ENCODE measurements at regions not wholly inside any gene's neighbourhood (a gene's known extent, or its start where the extent isn't known, plus 50 kb on each side); places are given as distances from the start of the nearest gene placed in this dataset.

DNA sequence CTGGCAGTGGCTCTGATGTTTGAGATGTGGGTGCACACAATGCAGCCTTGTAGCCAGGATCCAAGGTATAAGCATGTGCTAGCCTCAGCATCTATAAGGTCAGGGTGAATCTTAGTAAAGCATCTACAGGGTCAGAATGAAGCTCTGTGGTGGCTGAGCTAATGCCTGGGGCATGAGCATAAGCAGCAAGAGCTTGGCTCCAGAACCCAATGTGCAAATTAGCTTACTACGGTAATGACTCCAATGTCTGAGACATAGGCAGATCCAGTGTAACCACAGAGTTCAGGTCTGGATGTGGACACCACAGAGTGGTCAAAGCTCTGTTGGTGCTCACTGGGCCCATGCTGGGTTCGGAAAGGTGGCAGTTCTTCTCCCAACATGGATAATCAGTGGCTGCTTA is 304.5 kb upstream of the NECTIN3 start:
- DNase-seq (ENCODE audit: low read depth in 2 of 3, low spot score in 2 of 3): no peak

DNA sequence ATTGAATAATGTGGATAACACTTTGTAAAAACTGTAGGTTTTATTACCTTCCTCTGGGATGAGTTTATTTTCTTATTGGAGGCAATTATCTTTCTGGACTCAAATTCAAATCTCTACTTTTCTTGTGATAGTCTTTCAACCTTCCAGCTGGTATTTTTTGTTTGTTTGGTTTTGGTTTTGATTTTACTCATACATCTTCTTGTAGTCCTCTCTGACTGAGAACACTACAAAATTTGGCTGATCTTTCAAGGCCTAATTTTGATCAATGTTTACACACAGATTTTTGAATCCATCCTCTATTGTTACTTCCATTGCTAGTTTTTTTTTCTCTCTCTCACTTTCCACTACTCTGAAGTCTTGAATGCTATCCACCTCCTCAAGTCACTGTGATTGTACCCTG is 303.8 kb upstream of the NECTIN3 start:
- DNase-seq (ENCODE audit: low read depth in 2 of 3, low spot score in 2 of 3): no peak

DNA sequence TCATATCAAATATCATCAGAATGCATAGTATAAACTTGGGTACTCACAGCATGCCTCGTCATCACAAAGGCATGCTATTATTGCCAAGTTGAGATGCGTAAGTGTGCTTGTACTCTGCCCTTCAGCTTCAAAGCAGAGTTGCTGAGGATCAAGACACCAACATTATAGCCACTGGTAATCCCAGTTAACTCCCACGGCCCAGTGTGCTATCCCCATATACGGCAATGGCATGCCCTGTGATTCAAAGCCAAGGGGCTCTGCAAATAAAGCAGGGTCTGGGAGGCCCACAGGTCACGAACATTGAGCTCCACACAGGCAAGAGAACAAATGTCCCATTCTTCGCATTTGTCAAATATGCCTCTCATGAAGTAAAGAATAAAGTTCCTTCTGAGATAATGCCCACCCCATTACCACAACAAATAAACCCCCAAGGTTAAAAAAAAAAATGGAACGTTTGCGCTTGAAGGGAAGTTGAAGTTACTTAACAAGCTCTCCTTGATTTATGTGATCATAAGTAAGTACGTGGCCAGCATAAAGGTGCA is 298.1 kb upstream of the NECTIN3 start:
- DNase-seq (ENCODE audit: low read depth in 2 of 3, low spot score in 2 of 3): no peak

DNA sequence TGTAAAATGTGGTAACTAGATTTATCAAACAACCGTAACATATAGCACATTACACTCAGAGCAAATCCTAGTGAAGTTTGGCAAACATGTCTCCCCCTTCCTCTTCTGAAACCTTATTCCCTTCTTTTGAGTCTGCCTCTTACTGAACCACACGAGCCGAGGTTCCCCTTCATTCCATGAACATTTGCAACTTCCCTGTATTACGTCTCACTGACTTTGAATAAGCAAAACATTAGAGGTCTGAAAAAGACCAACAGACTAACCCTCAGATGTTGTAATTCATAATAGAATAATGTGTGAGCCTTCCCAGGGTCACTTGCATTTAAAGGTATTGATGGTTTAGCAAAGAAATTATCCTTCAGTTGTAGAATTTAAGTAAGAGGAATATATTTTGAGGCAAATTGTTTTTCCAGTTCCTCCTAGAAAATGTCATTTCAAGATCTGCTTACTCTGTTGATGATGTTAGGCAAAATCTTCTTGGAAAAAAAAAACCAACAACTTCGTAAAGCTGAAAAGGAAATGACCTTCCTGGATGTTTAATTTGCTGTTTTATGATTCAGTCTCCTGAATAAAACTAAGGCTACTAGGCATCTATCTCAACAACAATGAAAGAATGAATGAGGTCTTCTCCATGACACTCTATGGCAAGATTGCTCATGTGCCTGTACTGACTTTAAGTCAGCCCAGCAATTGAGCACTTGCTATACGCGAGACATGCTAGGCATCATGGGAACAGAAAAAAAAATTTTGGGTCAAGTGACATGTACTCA is 296.9 kb upstream of the NECTIN3 start:
- no peak for DNase-seq (ENCODE audit: low read depth in 2 of 3, low spot score in 2 of 3)

DNA sequence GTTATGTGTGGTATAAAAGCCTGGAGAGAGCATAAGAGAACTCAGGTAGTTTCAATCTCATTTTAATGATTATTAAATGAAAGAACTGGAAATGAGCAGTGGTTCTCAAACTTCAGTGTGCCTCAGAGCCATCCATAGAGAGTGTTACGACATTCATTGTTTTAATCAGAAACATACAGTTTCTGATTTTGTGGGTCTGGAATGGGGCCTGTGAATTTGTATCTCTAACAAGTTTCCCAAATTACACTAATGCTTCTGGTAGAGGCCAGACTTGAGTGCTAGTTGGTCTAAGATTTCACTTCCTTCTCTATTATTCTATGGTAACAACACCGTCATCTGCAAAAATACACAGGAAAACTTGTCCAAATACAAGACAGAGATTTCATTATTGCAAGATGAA is 292.0 kb upstream of the NECTIN3 start:
- DNase-seq (ENCODE audit: low read depth in 2 of 3, low spot score in 2 of 3): no peak

DNA sequence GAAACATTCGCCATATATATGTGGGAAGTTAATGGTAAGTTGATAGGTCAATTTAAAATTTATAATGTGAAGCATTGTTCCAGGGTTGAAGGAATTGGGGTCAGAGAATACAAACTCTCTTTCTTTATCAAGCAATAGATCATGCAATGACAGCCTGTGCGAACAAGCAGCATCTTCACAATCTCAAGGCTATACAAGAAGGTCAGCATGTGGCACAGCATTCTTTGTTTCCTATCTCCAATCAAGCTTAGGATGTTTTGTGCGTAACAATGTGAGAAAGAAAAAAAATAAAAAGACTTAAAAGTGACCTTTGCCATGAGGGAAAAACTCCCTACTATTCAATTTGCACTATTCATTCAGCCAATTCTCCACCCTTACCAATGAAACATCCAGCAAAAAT is 288.1 kb upstream of the NECTIN3 start:
- no peak for DNase-seq (ENCODE audit: low read depth in 2 of 3, low spot score in 2 of 3)

DNA sequence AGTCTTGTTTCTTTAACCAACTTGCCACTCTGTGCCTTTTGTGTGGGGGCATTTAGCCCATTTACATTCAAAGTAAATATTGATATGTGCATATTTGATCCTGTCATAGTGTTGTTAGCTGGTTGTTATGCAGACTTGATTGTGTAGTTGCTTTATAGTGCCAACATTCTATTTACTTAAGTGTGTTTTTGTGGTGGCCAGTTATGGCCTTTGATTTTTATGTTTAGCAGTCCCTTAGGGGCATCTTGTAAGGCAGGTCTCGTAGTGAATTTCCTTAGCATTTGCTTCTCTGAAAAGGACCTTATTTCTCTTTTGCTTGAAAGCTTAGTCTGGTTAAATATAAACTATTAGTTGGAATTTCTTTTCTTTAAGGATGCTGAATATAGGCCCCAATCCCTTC is 282.8 kb upstream of the NECTIN3 start:
- no peak for DNase-seq (ENCODE audit: low read depth in 2 of 3, low spot score in 2 of 3)

DNA sequence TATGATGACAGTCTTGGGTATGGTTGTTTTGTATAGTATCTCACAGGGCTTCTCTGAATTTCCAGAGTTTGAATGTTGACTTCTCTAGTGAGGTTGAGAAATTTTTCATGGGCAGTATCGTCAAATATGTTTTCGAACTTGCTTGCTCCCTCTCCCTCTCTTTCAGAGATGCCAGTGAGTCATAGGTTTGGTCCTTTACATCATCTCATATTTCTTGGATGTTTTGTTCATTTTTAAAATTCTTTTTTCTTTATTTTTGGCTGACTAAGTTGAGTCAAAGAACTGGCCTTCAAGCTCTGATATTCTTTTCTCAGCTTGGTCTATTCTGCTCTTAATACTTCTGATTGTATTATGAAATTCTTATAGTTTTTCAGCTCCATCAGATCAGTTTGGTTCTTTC is 282.3 kb upstream of the NECTIN3 start:
- no peak for DNase-seq (ENCODE audit: low read depth in 2 of 3, low spot score in 2 of 3)

DNA sequence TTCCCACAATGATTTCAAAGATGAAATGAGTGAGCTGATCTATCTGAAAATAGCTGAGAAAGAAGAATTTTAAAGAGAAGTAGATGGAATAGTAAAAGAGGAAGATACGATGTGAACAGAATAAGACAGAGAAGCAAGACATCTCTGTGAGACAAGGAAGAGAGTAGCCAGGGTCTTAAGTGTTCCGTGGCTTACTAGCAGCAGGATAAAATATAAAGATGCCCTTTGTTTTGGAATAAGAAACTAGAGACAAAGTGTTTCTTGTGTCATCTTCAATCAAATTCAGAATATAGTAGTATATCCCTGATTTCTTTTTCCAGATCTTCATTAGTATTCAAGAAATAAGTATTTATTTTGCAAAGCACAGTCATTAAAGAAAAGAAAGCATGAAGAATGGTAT is 281.0 kb upstream of the NECTIN3 start:
- DNase-seq (ENCODE audit: low read depth in 2 of 3, low spot score in 2 of 3): no peak

DNA sequence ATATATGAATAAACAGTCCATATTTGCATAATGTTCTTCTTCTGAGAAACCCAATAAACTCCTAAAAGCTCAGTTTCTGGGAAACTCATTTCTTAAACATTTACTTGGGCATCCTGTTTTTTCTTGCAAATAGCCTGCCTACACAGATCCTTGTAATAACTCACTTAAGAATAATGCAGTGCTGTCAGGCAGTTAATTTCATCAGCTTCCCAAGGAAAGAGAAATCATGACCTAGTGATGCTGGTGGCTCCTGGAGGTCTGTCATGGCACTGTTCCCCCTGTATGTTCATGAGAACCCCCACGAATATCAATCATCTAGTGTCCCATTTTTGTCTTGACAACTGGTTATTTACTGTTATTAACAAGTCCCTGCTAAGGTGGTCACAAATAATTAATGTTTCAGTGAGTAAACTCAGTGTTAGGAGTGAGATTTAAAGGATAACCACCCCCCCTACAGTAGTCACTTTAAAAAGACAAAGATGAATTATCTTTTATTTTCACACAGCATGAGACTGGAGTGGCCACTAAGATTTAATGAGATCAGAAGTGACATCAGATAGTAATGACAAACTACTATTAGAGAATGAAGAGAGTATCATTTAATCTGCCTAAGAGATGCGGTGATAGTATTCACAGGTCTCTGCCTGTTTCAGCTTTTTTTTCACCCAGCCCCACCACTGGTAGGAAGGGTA is 279.5 kb upstream of the NECTIN3 start:
- DNase-seq (ENCODE audit: low read depth in 2 of 3, low spot score in 2 of 3): no peak

DNA sequence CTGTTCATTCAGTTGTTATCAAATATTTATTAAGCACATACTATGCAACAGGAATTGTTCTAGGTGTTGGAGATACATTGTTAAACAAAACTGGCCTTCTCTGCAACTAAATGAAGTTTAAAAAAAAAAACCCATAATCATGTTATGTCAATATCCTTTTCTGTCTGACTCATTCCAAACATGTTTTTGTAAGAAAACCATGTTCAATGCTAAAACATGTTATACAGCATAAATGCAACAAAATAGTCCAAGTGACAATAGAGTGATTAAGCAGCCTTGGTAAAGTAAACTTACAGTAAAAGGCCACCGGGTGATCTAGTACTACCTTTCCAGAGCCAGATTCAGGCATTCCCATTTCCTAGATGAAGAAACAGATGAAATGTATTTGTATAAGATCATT is 278.0 kb upstream of the NECTIN3 start:
- DNase-seq (ENCODE audit: low read depth in 2 of 3, low spot score in 2 of 3): no peak

DNA sequence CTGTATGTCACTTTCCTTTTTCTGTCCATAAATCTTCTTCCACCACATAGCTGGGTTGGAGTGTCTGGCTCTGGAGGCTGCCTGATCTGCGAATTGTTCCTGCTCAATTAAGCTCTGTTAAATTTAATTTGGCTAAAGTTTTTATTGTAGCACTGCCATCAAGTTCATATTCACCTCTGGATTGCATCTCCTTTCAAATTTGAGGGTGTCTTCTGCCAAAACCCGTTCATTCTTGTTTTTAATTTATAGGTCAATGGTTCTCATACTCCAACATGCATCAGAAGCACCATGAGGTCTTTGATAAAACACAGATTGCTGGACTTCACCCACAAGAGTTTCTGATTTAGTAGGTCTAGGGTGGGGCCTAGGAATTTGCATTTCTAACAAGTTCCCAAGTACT is 276.5 kb upstream of the NECTIN3 start:
- no peak for DNase-seq (ENCODE audit: low read depth in 2 of 3, low spot score in 2 of 3)

DNA sequence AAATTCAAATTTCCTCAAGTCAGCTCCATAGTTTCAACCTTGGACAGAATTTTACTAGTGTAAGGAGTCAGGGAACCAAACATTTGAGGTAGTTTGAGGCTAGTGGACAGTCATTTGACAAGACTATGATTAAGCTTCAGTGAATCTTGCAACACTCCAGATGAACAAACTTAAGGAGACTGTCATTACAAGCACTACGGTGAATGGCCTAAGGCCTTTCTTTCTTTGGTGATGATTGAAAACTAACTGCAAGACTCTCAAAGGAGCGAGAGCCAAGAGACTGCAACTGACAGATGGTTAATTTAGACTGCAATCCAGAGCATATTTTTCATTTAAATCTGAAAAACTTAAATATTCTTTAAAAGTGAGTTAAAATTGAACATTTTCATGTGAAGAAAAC is 272.3 kb upstream of the NECTIN3 start:
- DNase-seq (ENCODE audit: low read depth in 2 of 3, low spot score in 2 of 3): no peak

DNA sequence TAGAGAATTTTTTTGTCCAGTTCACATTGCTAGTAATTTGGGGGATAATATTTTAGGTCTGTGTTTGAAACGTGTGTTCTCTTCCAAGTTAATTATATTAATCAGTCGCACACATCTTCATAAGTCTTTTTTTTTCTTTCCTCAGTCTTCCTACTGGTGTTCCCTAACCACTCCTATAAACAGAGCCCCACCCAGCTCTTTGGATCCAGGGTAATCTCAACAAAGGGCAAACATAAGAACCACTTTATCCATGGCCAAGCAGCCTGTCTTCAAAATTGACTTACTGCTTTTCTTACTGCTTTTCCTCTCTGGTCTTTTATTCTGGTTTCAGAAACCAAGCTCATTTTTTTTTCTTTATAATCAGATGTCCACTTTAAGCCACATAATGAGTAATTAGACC is 266.8 kb upstream of the NECTIN3 start:
- no peak for DNase-seq (ENCODE audit: low read depth in 2 of 3, low spot score in 2 of 3)

DNA sequence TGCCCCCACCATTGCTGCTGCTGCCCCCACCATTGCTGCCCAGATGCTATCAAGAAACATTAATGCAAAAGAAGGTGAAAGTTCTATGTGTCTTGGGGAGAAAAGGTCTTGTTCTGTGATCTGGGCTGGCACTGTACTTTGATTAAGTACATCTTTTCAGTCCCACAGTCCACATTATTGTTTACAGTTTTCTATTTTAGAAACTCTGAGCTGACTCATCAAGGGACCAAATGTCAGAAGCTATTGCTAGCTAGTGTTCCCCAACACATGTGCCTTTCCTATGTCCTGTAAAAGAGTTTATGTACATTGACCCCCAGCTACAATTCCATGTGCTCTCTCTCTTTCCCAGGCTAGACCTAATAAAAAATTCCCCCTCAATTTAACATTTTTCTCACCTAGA is 264.7 kb upstream of the NECTIN3 start:
- DNase-seq (ENCODE audit: low read depth in 2 of 3, low spot score in 2 of 3): no peak

DNA sequence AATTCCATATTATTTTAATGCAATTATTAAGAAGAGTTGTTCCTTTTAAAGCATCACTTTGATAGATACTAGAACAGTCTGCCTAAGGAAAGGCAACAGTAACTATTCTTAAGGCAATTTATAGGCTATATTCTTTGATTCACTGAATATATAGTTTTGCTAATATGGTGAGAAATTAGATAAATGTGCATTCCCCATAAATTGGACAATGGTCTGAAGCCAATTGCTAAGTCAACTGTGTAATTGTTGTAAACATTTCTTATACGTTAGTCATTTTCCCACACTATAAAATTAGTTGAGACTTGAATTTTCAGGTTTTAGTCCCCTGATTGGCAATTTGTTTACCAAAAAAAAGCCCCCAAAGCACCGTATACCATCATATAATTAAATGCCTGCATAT is 263.0 kb upstream of the NECTIN3 start:
- DNase-seq (ENCODE audit: low read depth in 2 of 3, low spot score in 2 of 3): no peak

DNA sequence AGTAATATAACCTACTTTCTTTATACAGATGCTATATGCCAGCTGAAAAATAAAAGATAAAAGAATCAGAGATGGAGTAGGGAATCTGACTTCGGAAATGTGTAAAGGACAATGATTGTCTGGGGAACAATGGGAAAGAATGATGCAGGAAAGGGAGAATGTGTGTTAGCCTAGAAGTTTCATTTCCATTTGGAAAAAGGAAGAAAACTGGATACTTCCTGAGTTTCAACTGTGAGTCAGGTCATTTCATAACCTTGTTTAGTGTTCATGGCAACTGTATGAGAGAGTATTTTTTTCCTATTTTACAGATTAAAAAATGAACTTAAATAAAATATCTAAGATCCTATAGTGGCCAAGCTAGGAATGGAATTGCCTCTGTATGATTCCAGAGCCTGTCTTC is 261.3 kb upstream of the NECTIN3 start:
- no peak for DNase-seq (ENCODE audit: low read depth in 2 of 3, low spot score in 2 of 3)

DNA sequence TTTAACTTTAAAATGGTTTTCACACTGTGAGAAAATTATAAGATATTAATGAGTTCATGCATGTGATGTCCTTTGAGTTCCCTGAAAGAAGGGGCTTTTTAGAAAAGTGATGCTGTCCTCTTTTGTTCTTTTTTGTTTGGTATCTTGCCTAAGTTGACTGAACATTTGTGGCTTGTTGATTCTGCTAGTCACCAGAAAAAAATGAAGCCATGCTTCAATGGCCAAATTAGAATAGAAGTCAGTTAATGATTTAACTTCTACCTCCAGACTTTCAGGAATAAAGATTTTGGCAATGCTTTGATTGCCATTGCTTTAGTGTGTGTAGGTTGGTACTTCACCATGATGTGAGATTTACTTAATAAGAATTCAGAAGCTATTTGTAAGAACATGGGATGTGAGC is 260.6 kb upstream of the NECTIN3 start:
- DNase-seq (ENCODE audit: low read depth in 2 of 3, low spot score in 2 of 3): no peak

DNA sequence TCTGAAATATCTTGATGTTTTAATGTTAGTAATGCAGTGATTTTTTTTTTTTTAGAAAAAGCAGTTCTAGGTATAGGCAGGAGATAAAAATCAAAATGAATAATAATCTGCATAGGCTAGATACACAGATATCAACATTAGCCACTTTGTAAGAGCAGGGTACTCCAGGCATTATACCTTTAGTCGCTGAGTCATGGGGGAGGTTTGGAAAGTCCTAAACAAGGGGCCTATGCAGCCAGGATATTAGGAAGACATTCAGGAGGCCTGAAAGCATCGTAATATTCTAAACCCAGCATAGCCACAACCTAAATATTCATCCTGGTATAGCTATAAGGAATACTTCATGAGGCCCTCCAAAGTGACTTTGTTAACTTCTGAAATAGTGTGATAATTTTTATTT is 258.1 kb upstream of the NECTIN3 start:
- DNase-seq (ENCODE audit: low read depth in 2 of 3, low spot score in 2 of 3): no peak

DNA sequence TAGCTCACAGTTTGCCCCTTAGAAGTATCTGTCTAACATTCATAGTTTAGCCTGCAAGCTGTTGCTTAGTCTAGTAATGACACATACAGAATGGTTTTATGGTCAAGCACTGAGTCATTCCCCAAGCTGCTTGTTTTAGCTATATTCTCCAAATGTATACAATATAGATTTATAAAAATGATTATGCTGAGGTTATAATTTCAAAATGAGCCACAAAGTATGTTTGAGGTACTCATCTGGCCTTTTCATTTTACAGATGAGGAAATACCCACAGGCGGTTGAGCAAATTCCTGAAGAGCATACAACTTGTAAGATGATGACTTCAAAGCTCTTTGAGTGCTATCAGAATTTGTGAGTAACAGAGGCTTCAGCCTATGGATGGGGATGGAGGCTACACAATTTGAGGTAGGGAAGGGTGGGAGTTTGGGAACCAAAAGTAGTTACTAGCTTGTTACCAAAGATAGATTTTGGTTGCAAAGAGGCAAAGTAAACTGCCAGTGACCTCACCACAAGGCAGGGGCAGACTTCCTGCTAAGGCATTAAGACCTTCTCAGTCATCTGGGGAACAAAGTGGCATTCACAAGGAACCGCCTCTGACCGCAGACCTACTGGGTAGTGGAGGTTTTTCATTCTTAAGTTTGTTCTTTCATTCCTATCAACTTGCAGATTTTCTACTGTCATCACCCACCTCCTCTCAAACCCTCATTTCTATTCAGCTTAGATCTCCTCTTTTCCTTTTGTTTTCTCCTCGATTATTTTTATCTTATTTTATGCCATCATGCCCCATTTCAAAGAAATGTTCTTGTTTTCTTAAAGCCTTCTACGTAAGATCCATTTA is 257.2 kb upstream of the NECTIN3 start:
- no peak for DNase-seq (ENCODE audit: low read depth in 2 of 3, low spot score in 2 of 3)

DNA sequence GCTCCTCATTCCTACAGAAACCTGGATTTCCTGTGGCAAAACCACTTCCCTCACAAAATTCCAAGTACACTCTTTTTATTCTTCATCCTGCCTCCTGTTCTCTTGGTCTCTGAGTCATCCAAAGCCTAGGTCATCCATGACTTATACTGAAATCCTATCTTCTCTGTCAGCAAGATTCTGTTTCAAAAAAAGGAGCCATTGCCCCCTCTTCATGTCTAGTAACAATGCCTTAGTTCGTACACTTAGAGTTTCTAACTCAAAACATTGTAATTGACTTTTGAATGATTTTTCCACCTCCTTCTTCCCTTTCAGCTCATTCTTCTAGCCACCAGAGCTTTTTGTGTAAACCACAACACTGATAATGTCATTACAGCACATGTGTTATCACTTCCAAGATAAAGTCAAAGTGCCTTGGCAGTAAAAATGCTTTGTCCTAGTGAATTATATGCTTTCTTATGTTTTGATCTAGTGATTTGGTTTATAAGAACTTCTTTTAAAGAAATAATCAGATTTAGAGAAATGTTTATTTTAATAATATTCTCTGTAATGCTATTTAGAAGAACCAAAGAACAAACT is 256.5 kb upstream of the NECTIN3 start:
- DNase-seq (ENCODE audit: low read depth in 2 of 3, low spot score in 2 of 3): no peak
